PC-9 (cell line): ENCODE measurements at regions not wholly inside any gene's neighbourhood (a gene's known extent, or its start where the extent isn't known, plus 50 kb on each side); places are given as distances from the start of the nearest gene placed in this dataset.
A peak's percentile ranks its signal among the peaks of the same experiment; 100 is the strongest.
"Not testable (repeated sequence)": the region's sequence is repeated elsewhere in the genome, so short reads cannot be mapped to it uniquely, and the experiment has no call there.

Source experiments
- BruUV-seq: library from RNA; stranded (reverse); fragments of 400-500 nt; replicated peaks from 2 replicates; lab custom pipeline; 2021; lab: Mats Ljungman, UMichigan
- CTCF ChIA-PET: fragments of 300-600 bp; sonication (Branson Sonifier 250); formaldehyde crosslinking; loops from one replicate; lab custom pipeline; 2022; ENCODE audit warnings: antibody characterized with exemption; lab: Charles Lee
- POLR2A ChIA-PET: fragments of 300-600 bp; sonication (Branson Sonifier 250); formaldehyde crosslinking; loops from one replicate; lab custom pipeline; 2022; ENCODE audit warnings: antibody characterized with exemption; ENCODE audit not compliant: unreplicated experiment; lab: Charles Lee
- DNase-seq, 2 experiments: peaks; one replicate each; pipeline versions ENCODE4 v3.0.0 to v3.0.0-alpha.2; 2015 to 2022; ENCODE audit warnings: mixed read lengths in 1 of 2
- H2AFZ ChIP-seq: fragments of 200-600 bp; sonication (generic); 2 replicates; pipeline ENCODE4 v1.8.1; 2017; ENCODE audit warnings: antibody characterized with exemption
- H3F3A ChIP-seq: fragments of 200-600 bp; sonication (generic); 2 replicates; pipeline ENCODE4 v1.8.1; 2017; ENCODE audit warnings: antibody characterized with exemption, mild to moderate bottlenecking, low read depth; ENCODE audit not compliant: insufficient read depth
- H3K27ac ChIP-seq: fragments of 200-600 bp; sonication (generic); 2 replicates; pipeline ENCODE4 v1.6.1; 2016; ENCODE audit warnings: mixed run types
- H3K27me3 ChIP-seq: fragments of 200-600 bp; sonication (generic); 2 replicates; pipeline ENCODE4 v1.6.1; 2016; ENCODE audit warnings: low read depth, mixed run types; ENCODE audit not compliant: insufficient read depth
- H3K36me3 ChIP-seq: fragments of 200-600 bp; sonication (generic); 2 replicates; pipeline ENCODE4 v1.6.1; 2016; ENCODE audit warnings: low read depth, mixed run types
- H3K4me1 ChIP-seq: fragments of 200-600 bp; sonication (generic); replicated peaks from 2 replicates; pipeline ENCODE4 v1.6.1; 2016; ENCODE audit warnings: mixed run types; ENCODE audit not compliant: insufficient read depth
- H3K4me2 ChIP-seq: fragments of 200-600 bp; sonication (generic); 2 replicates; pipeline ENCODE4 v1.6.1; 2017; ENCODE audit warnings: mixed run types
- H3K4me3 ChIP-seq: fragments of 200-600 bp; sonication (generic); 2 replicates; pipeline ENCODE4 v1.6.1; 2016; ENCODE audit warnings: mixed run types
- H3K79me2 ChIP-seq: fragments of 200-600 bp; sonication (generic); 2 replicates; pipeline ENCODE4 v1.6.1; 2017; ENCODE audit warnings: low read depth, mixed run types
- H3K9me2 ChIP-seq: fragments of 200-600 bp; sonication (generic); 2 replicates; pipeline ENCODE4 v1.8.1; 2017; ENCODE audit warnings: mild to moderate bottlenecking; ENCODE audit not compliant: insufficient read depth
- H3K9me3 ChIP-seq: fragments of 200-600 bp; sonication (generic); 2 replicates; pipeline ENCODE4 v1.8.1; 2016; ENCODE audit warnings: low read depth; ENCODE audit not compliant: insufficient read depth
- H4K20me1 ChIP-seq: fragments of 200-600 bp; sonication (generic); 2 replicates; pipeline ENCODE4 v1.8.1; 2017; ENCODE audit not compliant: insufficient read depth
- CTCF ChIP-seq: fragments of 200-600 bp; sonication (generic); conservative IDR thresholded peaks from 2 replicates; pipeline ENCODE4 v1.6.1; 2017; ENCODE audit warnings: mixed run types, antibody characterized with exemption, mild to moderate bottlenecking, moderate library complexity
- EZH2 ChIP-seq: fragments of 200-600 bp; sonication (generic); IDR thresholded peaks from 2 replicates; pipeline ENCODE4 v1.8.0; 2017; ENCODE audit warnings: antibody characterized with exemption, low read depth
- intact Hi-C: fragments of 100-400 bp; cut with micrococcal nuclease; formaldehyde crosslinking; loops from one replicate; pipeline ENCODE4 v1.10.0; 2022; ENCODE audit not compliant: unreplicated experiment

DNA sequence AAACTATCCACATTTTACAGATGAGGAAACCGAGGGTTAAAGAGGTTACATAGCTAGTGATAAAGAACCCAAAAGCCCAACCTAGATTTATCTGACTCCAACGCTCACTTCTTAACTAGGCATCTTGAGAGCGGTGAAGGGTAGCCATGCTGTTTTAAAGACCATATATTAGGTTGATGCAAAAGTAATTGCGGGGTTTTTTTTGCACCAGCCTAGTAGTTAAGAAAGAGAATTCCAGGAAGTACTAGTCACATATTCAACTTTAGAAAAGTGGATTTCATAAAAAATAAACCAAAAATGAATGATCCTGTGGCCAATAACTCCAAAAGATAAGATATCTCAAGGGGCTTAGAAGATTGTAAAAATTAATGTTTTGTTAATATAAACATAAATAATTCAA lies 162.1 kb downstream of the GLUL start:
- POLR2A ChIA-PET, result no interaction called here
- CTCF ChIA-PET, result interaction anchor here (0.6 kb wide), 1 partner anchor 88 kb away, joined by 15 read pairs; no protein-coding TSS in a partner anchor
- peak overlapping the region; percentile 15; the same call in 1 of the 2 replicates for H3K4me2 ChIP-seq
- H3K9me3 ChIP-seq, result no peaks in the 10 kb centered on the region
- H3K27ac ChIP-seq, result no peak overlapping the region
- no peaks in the 10 kb centered on the region for H3K36me3 ChIP-seq
- no peaks in the 10 kb centered on the region for H4K20me1 ChIP-seq
- no TSS peak for BruUV-seq
- H3K9me2 ChIP-seq, result no peaks in the 10 kb centered on the region
- no peak for DNase-seq
- no peaks in the 10 kb centered on the region for H3K27me3 ChIP-seq
- no peak overlapping the region for H2AFZ ChIP-seq
- intact Hi-C loops, result loop anchor here (2.0 kb wide), 1 partner anchor 49 kb away; no protein-coding TSS in a partner anchor
- H3K4me1 ChIP-seq, result peaks cover 34% of the 10 kb centered on the region
- H3K4me3 ChIP-seq, result no peak overlapping the region
- no peaks in the 10 kb centered on the region for H3K79me2 ChIP-seq
- TF ChIP-seq EZH2, result no peak
- no peak for TF ChIP-seq CTCF
- peaks cover 8% of the 10 kb centered on the region for H3F3A ChIP-seq

- H3K4me2 ChIP-seq, result peak overlapping the region; percentile 38; the same call in 1 of the 2 replicates
- H3K4me1 ChIP-seq, result peaks cover 27% of the 10 kb centered on the region
- TF ChIP-seq EZH2 (no peak), CTCF (no peak)
- POLR2A ChIA-PET, result interaction anchor here (0.7 kb wide), 1 partner anchor 47 kb away, joined by 6 read pairs; no protein-coding TSS in a partner anchor
- H3F3A ChIP-seq, result peaks cover 5% of the 10 kb centered on the region
- no peaks in the 10 kb centered on the region for H4K20me1 ChIP-seq
- H3K36me3 ChIP-seq, result no peaks in the 10 kb centered on the region
- no peaks in the 10 kb centered on the region for H3K9me3 ChIP-seq
- no peaks in the 10 kb centered on the region for H3K79me2 ChIP-seq
- DNase-seq, result peak; percentile 15 to 58
- H3K4me3 ChIP-seq, result peak overlapping the region; percentile 2; the same call in 1 of the 2 replicates
- H2AFZ ChIP-seq, result peak overlapping the region; percentile 55
- H3K27ac ChIP-seq, result no peak overlapping the region
- intact Hi-C loops, result loop anchor here (1.0 to 2.0 kb wide), 2 partner anchors 47 to 163 kb away; partner anchors contain the start of gene GLUL
- CTCF ChIA-PET, result interaction anchor here (0.5 kb wide), 1 partner anchor 81 kb away, joined by 7 read pairs; no protein-coding TSS in a partner anchor
- BruUV-seq, result no TSS peak
- no peaks in the 10 kb centered on the region for H3K27me3 ChIP-seq
- H3K9me2 ChIP-seq, result no peaks in the 10 kb centered on the region
Observed at GRCh38 chr1:182227864-182228547, 163.6 kb downstream of the GLUL start.

DNA sequence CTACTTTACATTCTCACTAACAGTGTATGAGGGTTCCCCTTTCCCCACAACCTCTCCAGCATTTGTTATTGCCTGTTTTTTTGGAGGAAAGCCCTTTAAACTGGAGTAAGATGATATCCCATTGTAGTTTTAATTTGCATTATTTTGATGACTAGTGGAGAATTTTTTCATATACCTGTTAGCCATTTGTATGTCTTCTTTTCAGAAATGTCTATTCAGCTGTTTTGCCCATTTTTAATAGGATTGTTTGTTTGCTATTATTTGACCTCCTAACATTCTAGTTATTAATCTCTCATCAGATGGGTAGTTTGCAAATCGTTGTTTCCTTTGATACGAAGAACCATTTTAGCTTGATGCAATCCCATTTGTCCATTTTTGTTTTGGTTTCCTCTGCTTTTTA lies 165.0 kb downstream of the GLUL start:
- Histone ChIP-seq H3K4me2 (no peak overlapping the region), H3K36me3 (no peaks in the 10 kb centered on the region), H3K4me3 (no peak overlapping the region), H3K9me3 (peaks cover 2% of the 10 kb centered on the region; the same call in 1 of the 2 replicates), H3K79me2 (no peaks in the 10 kb centered on the region), H3F3A (peaks cover 5% of the 10 kb centered on the region), H3K4me1 (peaks cover 27% of the 10 kb centered on the region), H4K20me1 (no peaks in the 10 kb centered on the region), H3K27me3 (no peaks in the 10 kb centered on the region), H3K9me2 (no peaks in the 10 kb centered on the region), H2AFZ (no peak overlapping the region), H3K27ac (no peak overlapping the region)
- intact Hi-C loops, result no loop called here
- no TSS peak for BruUV-seq
- ChIA-PET POLR2A (no interaction called here), CTCF (no interaction called here)
- TF ChIP-seq CTCF (no peak), EZH2 (no peak)
- no peak for DNase-seq

DNA sequence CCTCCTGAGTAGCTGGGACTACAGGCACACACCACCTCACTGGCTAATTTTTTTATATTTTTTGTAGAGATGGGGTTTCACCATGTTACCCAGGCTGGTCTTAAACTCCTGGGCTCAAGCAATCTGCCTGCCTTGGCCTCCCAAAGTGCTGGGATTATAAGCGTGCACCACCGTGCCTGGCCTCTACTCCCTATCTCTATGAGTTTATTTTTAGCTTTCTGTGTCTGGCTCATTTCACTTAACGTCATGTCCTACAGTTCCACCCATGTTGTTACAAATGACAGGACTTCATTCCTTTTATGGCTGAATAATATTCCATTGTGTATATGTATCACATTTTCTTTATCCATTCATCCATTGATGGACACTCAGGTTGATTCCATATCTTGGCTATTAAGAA lies 164.2 kb upstream of the ZNF648 start:
- H3K4me3 ChIP-seq, H3K27ac ChIP-seq, H3K79me2 ChIP-seq, H3F3A ChIP-seq, BruUV-seq, H2AFZ ChIP-seq, H4K20me1 ChIP-seq, H3K9me2 ChIP-seq, DNase-seq, H3K27me3 ChIP-seq, intact Hi-C loops, H3K4me2 ChIP-seq, H3K36me3 ChIP-seq, H3K9me3 ChIP-seq, CTCF ChIA-PET: not testable (repeated sequence)
- H3K4me1 ChIP-seq, result peaks cover 27% of the 10 kb centered on the region
- POLR2A ChIA-PET, result interaction anchor here (0.6 kb wide), 1 partner anchor 107 kb away, joined by 7 read pairs; no protein-coding TSS in a partner anchor

GRCh38 chr1:182221990-182222389 lies 160.5 kb upstream of the ZNF648 start:
- H2AFZ ChIP-seq, DNase-seq, H3K27ac ChIP-seq, POLR2A ChIA-PET, H3K4me2 ChIP-seq, H3K9me2 ChIP-seq, H3K9me3 ChIP-seq, BruUV-seq, intact Hi-C loops, H3K79me2 ChIP-seq, H3K36me3 ChIP-seq, H4K20me1 ChIP-seq, H3F3A ChIP-seq, H3K27me3 ChIP-seq, CTCF ChIA-PET, H3K4me3 ChIP-seq: not testable (repeated sequence)
- peaks cover 31% of the 10 kb centered on the region for H3K4me1 ChIP-seq
